Stimulated activated CD4-positive, alpha-beta T cell treated with anti-CD3 and anti-CD28 coated beads, Interleukin-4, amount 100 ng/mL, for 1 hour (primary cell): ENCODE measurements at regions not wholly inside any gene's neighbourhood (a gene's known extent, or its start where the extent isn't known, plus 50 kb on each side); places are given as distances from the start of the nearest gene placed in this dataset.
"Not testable (repeated sequence)": the region's sequence is repeated elsewhere in the genome, so short reads cannot be mapped to it uniquely, and the experiment has no call there.

Experiments
- DNase-seq: peaks from one replicate; pipeline ENCODE4 v3.0.0-alpha.2; 2020

DNA sequence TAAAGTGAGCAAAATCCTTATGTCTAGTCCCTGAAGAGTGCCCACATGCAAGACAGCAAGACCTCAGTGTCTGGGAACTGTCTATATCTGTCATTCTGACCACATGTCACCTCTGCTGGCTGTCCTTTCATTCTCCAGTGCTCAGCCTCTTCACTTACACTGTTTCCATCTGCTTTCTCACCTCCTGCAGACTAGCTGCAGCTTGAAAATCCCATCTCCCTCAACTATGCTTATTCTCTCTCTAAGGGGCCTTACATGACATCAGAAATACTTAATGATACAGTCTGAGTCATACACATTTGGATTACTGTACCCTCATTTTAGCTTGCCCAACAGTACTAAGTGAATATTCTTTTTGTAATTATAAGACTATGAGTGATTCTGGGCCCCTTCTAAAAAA, 587.8 kb downstream of the EPM2A start:
- DNase-seq = no peak

DNA sequence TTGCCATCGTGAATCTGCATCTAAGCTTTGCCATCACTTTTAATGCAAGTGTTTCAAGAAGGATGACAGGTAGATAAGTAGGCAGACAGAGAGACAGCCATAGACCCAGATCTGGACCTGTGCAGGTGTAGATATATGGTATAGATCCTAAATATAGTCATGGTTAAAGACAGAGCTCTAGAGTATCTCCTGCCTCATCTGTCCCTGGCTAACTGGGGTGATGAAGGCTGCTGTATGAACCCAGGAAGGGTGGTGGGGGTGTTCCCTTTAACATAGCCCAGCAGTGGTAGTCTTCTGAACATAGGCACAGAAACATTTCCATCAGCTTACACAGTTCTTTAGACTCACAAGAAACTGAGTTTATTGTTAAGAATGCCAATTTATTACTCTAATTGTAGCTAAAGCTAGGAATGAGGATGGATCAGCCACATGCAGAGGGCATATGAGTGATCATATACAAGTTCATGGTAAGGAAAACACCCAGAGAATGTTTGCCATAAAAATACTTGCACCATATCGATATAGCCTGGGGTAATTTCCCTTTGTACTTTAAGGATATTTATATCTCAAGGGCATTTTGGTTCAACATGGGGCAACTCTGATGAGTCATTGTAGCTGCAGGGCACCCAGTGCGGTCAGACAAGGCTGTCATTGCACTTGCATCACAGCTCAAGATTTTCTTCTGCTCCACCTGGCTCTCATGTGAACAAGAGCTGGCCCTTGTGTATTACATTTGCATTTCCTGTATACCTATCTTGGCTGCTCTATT, 587.2 kb downstream of the EPM2A start:
- DNase-seq = no peak

DNA sequence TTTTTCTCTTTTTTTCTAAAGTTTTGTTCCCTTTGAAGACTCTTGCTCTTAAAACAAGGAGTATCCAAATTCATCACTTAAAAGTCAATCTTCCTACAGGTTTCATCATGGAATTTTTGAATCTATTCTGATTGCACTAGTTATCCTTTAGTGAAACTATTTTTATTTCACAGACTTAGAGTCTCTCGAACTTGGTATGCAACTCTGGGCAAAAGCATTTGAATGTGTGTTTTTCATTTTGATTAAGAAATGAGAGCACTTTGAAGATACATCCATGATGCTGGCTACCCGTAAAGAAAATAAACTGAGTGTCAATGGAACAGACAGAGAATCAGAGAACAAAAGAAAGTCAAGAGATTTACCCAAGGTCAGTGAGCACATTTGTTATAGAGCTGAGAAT, 586.5 kb downstream of the EPM2A start:
- DNase-seq = no peak

DNA sequence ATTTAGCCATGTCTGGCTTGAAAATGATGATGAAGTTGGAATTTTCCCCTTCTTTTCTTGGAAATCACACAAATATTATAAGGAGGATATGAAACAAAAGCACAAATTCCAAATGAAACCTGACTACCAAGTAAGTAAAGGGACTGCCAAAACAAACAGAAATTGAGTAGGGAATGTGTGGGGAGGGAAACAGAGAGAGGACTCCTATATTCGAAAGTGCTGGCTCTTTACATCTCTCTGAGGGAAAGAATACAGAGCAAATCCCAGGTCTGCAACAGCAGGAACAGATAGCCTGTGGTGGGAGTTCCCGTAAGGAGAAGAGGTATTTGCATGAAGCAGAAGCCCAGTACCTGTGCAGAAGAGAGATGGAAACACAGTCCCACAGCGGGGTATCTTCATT, 583.7 kb downstream of the EPM2A start:
- DNase-seq = no peak

DNA sequence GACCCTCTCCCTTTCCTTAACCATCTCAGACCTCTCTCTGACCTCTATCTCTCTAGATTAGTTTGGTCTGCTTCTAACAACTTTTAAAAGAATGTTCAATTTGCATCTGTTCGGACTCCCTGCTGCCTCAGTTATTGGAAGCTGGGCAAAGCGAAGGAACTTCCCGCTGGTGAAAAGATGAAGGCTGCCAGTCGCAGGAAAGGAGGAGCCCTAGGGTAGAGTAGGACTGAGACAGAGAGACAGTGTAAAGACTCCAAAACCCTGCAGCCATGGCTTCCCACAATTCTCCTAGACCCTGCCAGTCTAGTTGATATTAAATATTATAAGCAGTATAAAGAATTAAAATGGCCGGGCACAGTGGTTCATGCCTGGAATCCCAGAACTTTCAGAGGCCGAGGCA, 581.8 kb downstream of the EPM2A start:
- no peak for DNase-seq

DNA sequence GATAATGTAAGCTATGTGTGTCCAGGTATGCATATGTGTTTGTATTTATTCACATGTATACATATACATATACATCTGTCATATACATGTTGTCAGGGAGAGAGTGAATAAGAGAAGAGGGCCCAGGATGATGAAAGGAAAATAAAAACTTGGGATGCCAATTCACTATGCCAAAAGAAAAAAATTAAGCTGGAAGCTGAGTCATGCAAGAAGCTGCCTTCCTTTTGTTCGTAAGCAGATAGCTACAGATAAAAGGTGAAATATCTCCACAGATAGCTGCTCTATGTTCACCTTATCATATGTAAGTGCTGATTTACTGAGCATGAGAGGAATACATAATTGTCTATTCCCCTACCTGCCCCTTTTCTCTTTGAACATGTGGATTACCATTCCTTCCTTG, 579.9 kb downstream of the EPM2A start:
- DNase-seq = no peak

DNA sequence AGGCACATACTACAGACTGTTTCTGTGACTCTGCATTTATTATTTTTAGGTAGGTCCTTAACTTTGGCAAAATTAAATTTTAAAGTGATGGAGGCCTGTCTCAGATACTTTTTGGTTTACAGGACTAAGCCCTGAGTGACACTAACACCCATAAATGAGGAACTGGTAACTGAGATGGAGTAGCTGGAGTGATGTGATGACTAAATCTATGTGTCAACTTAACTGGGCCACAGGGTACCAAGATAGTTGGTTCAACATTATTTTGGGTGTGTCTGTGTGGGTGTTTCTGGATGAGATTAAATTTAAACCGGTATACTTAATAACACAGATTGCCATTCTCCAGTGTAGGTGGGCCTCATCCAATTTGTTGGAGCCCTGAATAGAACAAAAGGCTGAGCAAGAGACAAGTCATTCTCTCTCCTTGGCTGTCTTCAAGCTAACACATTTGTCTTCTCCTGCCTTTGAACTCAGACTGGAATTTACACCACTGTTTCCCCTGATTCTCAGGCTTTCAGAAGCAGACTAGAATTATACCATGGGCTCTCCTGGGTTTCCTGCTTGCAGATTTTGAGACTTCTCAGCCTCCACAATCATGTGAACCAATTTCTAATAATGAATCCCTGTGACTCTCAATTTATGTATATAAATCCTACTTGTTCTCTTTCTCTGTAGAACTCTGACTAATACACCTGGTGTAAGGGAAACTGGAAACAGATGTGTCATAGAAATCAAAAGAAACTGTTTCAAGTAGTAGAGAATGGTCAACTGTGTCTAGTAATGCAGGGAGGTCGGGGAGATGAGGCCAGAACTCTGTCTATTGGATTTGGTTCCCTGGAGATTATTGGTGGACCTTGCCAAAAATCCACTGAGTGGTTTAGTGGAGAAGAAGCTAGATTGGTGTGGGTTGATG, 579.2 kb downstream of the EPM2A start:
- no peak for DNase-seq

DNA sequence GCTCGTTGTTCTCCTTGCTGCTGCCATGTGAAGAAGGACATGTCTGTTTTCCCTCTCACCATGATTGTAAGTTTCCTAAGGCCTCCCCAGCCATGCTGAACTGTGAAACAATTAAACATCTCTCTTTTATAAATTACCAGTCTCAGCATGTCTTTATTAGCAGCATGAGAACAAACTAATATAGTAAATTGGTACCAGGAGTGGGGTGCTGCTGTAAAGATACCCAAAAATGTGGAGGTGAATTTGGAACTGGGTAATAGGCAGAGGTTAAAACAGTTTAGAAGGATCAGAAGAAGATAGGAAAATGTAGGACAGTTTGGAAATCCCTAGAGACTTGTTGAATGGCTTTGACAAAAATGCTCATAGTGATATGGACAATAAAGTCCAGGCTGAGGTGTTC, 576.7 kb downstream of the EPM2A start:
- not testable (repeated sequence) for DNase-seq

DNA sequence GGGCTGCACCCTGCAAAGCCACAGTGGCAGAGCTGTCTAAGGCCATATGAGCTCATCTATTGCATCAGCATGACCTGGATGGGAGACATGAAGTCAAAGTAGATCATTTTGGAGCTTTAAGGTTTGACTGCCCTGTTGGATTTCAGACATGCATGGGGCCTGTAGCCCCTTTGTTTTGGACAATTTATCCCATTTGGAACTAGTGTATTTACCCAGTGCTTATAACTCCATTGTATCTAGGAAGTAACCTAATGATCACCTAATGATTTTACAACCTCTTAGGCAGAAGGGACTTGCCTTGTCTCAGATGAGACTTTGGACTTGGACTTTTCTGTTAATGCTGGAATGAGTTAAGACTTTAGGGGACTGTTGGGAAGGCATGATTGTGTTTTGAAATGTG, 575.4 kb downstream of the EPM2A start:
- DNase-seq = no peak

DNA sequence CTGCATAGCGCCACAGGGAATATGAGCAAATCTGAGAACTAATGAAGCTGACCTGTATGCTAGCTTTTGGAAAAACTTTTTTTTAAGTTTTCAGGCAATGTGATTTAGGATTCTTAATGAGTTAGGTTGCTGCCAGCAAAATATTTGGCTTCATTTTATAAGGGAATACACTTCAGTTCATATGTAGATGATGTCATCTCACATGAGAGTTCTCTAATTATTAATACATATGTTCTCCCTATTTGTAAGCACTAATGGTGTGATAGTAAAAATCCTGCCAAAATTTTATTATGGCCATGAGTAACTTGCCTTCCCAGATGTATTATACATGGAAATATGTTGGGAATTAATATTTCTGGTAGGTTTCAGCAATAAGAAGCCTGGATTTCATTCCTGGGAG, 573.8 kb downstream of the EPM2A start:
- no peak for DNase-seq

DNA sequence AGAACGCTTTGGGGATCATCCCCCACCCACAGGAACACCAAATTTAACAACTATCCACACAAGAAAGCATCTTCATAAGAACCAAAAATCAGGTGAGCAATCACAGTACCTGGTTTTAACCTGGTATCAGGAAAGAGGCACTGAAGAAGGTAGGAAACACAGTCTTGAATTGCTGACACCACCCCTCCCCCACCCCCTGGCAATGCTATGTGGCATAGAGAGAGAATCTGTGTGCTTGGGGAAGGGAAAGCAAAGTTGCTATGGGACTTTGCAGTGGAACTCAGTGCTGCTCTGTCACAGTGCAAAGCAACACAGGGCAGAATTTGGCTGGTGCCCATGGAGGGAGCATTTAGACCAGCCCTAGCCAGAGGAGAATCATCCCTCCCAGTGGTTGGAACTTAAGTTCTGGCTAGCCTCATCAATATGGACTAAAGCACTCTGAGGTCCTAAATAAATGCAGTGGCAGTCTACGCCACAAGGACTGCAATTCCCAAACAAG, 565.5 kb downstream of the EPM2A start:
- no peak for DNase-seq

DNA sequence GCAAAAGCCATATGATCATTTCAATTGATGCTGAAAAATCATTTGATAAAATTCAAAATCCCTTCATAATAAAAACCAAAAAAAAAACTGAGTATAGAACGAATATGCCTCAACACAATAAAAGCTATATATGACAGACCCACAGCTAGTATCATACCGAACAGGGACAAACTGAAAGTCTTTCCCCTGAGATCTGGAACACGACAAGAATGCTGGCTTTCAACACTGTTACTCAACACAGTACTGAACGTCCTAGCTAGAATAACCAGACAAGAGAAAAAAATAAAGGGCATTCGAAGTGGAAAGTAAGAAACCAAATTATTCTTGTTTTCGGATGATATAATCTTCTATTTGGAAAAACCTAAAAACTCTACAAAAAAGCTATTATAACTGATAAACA, 559.9 kb downstream of the EPM2A start:
- DNase-seq = no peak

DNA sequence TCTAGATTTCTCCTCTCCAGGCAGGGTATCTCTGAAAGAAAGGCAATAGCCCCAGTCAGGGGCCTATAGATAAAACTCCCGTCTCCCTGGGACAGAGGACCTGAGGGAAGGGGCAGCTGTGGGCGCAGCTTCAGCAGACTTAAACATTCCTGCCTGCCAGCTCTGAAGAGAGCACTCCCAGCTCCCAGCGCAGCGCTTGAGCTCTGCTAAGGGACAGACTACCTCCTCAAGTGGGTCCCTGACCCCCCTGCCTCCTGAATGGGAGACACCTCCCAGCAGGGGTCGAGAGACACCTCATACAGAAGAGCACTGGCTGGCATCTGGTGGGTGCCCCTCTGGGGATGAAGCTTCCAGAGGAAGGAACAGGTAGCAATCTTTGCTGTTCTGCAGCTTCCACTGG, 556.9 kb downstream of the EPM2A start:
- DNase-seq = no peak

DNA sequence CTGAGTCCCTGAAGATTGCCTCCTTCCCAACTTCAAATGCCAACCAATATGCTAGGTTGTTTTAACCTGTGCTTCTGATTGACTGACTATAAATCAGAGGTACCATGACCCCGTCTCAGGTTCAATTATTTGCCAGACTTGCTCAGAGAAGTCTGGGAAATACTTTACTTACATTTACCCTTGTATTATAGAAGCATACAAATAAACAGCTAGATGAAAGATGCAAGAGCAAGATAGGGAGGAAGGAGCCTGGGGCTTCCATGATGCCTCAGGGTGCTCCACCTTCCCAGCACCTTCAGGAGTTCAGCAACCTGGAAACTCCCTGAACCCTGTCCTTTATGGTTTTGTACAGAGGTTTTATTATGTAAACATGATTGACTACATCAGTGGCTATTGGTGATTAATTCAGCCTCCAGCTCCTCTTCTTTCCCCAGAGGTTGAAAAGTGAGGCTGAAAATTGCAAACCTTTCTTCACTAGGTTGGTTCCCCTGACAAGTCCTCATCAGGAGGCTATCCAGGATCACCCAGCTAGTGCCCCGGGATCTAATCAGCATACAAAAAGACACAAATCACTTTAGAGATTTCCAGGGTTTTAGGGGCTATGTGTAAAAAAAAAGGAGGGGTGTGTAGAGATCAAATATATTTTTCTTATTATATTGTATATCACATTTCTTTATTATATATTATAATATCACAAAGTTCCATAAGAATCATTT, 547.7 kb downstream of the EPM2A start:
- no peak for DNase-seq

DNA sequence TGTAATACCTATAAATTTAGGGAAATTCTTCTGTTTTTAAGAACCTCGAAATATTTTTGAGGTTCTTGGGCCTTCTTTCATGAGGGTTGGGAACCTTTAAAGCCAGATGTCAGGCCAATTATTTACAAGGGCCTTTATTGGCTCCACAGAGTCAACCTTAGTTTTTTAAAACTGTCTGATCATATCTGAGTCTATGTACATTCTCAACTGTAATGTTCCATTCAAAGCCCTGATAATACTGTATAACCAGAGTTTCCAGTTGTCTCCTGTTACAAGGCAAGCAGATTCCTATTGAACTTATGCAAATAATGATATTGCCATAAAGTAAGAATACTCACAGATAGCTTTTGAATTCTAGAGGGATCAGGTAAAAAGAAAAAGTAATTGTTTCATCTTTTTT, 545.5 kb downstream of the EPM2A start:
- DNase-seq = no peak

DNA sequence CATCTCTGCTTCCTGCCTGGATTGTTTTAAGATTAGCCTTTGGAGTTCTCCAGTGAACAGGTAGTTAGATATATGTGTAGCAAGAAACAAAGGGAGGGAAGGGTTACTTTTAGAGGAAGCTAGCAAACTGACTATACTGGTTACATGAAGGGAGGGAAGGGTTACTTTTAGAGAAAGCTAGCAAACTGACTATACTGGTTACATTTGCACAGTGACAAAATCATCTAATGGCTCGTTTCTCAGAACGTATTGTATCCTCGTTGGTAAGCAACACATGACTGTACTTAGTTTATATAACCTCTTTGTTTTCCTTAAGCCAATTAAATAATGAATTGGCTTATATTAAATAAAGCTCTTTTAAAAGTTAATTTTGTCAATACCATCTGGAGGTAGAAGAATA, 540.9 kb downstream of the EPM2A start:
- no peak for DNase-seq

DNA sequence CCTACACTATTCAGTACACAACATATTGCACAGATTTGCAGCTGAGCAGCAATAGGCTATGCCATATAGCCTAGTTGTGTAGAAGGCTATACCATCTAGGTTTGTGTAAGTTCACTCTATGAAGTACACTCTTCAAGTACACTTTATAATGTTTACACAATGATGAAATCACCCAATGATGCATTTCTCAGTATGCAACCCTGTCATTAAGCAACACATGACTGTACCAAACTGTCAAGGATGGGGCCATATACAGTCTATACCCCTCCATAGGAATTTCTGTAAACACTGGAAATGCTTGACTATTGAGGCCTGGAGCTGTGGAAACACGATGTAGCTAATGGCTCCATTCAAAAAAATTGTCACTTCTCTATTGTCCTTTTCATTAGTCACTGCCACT, 535.4 kb downstream of the EPM2A start:
- DNase-seq = no peak

DNA sequence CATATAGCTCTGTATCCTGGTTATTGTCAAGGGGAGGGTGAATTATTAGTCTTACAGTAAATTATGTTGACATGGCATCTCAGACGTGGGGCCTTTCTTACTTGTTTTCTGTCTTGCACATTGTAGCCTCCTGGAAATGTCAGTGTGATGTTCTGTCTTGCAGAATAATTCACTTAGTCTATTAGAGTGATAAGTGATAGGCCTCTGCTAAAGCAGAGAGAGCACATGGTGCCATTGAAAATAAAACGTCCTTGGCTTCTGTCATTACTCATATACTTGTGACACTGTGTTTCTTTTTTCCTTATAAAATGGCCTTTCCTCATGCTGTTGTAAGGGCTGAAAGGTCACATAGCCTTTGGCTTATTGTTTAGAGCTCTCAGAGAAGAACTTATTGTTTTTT, 531.0 kb downstream of the EPM2A start:
- no peak for DNase-seq

DNA sequence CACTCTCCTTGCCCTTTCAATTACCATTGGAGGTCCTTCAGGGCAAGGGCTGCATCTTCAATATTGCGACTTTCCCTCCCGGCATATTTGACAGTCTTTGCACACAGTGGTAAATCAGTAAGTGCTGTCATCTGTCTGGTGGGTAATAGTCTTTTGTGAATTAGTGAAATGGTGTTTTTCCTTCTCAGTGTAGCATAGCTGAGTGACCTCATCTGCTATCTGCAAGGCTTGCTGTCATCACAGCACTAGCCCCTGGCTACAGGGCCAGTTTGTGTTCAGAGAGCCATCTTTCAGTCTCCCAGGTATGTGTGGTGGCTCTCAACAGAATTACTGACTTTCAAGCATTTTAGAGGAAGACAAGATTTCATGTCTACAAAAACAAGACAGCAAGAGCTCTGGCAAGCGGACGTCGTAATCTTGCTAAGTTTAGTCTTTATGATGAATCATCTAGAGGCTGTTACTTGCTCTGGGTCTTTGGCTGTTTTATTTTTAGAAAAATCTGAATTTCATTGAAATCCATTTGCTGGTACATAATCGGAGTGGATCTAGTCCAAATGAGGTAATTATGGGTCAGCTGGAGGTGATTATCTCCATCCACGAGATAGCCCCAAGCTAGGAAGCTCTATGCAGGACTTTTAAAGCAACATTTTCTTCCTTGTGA, 528.9 kb downstream of the EPM2A start:
- no peak for DNase-seq

DNA sequence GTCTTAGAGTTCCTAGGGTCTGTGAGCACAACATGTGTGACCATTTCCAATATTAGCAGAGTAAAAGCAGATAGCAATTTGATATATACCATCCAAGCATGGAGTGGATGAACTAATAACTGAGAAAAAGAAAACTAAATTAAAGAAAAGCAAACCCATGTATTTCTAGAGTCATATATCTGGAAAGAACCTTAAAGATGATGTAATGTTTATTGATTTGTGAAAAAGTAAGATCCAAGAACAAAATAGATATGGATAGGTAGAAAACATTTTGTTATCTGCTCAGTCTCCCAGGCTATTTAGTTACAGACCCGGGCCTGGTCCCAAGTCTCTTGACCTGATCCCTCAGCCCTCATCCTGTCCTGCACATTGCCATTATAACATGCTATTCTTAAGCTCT, 526.8 kb downstream of the EPM2A start:
- no peak for DNase-seq

DNA sequence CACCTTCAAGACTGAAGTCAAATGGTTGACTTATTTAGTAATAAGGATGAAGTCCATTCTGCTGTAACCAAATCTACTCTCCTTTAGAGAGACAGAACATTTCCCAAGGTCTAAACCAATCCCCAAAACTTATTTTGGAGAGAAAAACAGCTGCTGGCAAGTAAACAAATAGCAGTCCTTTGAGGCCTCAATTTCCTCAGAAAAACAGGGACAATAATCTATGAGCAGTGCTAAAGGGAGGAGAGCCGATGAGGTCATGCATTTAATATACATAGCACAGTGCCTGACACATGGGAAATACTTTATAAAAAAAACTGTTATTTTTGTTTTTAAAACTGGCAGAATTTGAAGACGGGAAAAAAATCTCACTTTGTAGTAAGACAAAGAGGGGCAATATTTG, 526.0 kb downstream of the EPM2A start:
- no peak for DNase-seq

DNA sequence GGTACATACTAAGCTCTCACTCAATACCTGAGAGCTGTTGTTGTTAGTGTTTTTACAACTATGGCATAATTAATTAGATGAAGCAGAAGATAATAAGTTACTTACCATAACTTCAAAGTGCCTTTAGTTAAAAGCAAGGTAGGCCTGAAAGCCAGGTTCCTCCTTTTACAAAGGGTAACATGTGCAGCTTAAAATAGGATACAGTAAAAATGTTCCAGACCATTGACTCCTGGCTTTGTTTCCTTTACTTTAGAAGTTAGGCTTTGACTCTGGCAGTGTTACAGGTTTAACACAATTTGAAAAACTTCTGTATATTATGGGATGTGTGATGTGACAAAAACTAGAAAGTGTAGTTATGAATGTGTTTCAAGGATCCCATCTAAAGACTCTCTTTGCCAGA, 522.5 kb downstream of the EPM2A start:
- no peak for DNase-seq

DNA sequence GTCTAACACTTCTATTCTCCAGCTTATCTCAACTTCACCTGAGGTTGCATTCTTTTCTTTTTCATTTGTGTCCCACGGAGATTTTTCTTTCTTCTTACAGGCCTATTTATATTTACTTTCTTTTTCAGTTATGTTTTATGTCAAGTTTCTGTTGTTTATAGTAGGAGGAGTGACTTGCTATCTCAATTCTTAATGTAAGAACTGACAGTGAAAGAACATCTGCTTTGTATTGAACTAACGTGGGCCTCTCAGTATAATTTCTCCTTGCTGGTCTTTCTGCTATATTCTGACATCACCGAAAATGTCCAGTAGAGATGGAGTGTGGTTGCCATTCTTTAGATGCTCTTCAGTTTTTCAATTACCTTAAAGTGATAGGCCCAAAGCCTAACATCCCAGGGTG, 521.7 kb downstream of the EPM2A start:
- no peak for DNase-seq
